Thyroid gland (tissue), 4 donors: ENCODE measurements at regions not wholly inside any gene's neighbourhood (a gene's known extent, or its start where the extent isn't known, plus 50 kb on each side); places are given as distances from the start of the nearest gene placed in this dataset.

Experiments
- DNase-seq, 2 donors: peaks; one replicate each; pipeline ENCODE4 v3.0.0-alpha.2; 2019
- H3K27ac ChIP-seq, 3 donors: fragments of 200-600 bp; sonication (generic); 1 replicate in 2 of 3; 2 replicates in 1 of 3; pipeline ENCODE4 v1.5.1; 2016 to 2019; ENCODE audit warnings: mild to moderate bottlenecking in 1 of 3, moderate library complexity in 1 of 3
- H3K27me3 ChIP-seq: fragments of 200-600 bp; sonication (generic); one replicate; pipeline ENCODE4 v1.5.1; 2019
- H3K36me3 ChIP-seq, 2 donors: fragments of 200-600 bp; sonication (generic); one replicate each; pipeline ENCODE4 v1.5.1; 2016 to 2019
- H3K4me1 ChIP-seq, 2 donors: fragments of 200-600 bp; sonication (generic); one replicate each; pipeline ENCODE4 v1.5.1; 2017 to 2019
- H3K4me3 ChIP-seq, 3 donors: fragments of 200-600 bp; sonication (generic); replicated peaks in 1 of 3; 1 replicate in 2 of 3; 2 replicates in 1 of 3; pipeline ENCODE4 v1.5.1; 2016; ENCODE audit warnings: mild to moderate bottlenecking in 1 of 3
- H3K9me3 ChIP-seq: fragments of 200-600 bp; sonication (generic); one replicate; pipeline ENCODE4 v1.5.1; 2017
- POLR2A ChIP-seq, 2 donors: fragments of 450-650 bp; IDR thresholded peaks; one replicate each; pipeline ENCODE4 v1.6.1; 2017; ENCODE audit warnings: antibody characterized with exemption in 2 of 2, mild to moderate bottlenecking in 2 of 2, moderate library complexity in 1 of 2
- WGBS, 2 donors: methylation state at CpG; one replicate each; pipeline ENCODE4 v1.1.5; 2017; 5-methylcytosine and 5-hydroxymethylcytosine counted together
- intact Hi-C: fragments of 100-400 bp; cut with DNase I; formaldehyde crosslinking; loops from one replicate; pipeline ENCODE4 v1.15.1; 2023
- TF ChIP-seq, protein P1 (sequence below), 6 experiments: fragments of 200-600 bp in 3 of 6; fragments of 450-650 bp in 3 of 6; sonication (generic) in 3 of 6; IDR thresholded peaks; one replicate each; pipeline ENCODE4 v1.5.1; 2016 to 2019; ENCODE audit warnings: antibody characterized with exemption in 6 of 6, mild to moderate bottlenecking in 2 of 6, inconsistent platforms in 1 of 6, moderate library complexity in 1 of 6

GRCh38 chr6:81570681-81571080 is 181.8 kb downstream of the TENT5A start:
- DNase-seq: no peak
- WGBS, 2 donors: 84 to 88% methylated on average over 1 of the region's 1 CpG
- no peaks in the 10 kb centered on the region for H3K4me1 ChIP-seq
- H3K4me3 ChIP-seq: no peak overlapping the region
- intact Hi-C loops: no loop called here
- no peaks in the 10 kb centered on the region for H3K27me3 ChIP-seq
- TF ChIP-seq, protein P1, sequence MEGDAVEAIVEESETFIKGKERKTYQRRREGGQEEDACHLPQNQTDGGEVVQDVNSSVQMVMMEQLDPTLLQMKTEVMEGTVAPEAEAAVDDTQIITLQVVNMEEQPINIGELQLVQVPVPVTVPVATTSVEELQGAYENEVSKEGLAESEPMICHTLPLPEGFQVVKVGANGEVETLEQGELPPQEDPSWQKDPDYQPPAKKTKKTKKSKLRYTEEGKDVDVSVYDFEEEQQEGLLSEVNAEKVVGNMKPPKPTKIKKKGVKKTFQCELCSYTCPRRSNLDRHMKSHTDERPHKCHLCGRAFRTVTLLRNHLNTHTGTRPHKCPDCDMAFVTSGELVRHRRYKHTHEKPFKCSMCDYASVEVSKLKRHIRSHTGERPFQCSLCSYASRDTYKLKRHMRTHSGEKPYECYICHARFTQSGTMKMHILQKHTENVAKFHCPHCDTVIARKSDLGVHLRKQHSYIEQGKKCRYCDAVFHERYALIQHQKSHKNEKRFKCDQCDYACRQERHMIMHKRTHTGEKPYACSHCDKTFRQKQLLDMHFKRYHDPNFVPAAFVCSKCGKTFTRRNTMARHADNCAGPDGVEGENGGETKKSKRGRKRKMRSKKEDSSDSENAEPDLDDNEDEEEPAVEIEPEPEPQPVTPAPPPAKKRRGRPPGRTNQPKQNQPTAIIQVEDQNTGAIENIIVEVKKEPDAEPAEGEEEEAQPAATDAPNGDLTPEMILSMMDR (IDR thresholded peaks at IDR 0.05): no peak
- no peak for TF ChIP-seq POLR2A (IDR thresholded peaks at IDR 0.05)
- H3K9me3 ChIP-seq: no peaks in the 10 kb centered on the region
- H3K27ac ChIP-seq: no peak overlapping the region
- no peaks in the 10 kb centered on the region for H3K36me3 ChIP-seq

- TF ChIP-seq, protein P1 (IDR thresholded peaks at IDR 0.05): no peak
- TF ChIP-seq POLR2A (IDR thresholded peaks at IDR 0.05): no peak
- H3K4me3 ChIP-seq: no peak overlapping the region
- intact Hi-C loops: no loop called here
- no peaks in the 10 kb centered on the region for H3K9me3 ChIP-seq
- H3K27ac ChIP-seq: no peak overlapping the region
- no peaks in the 10 kb centered on the region for H3K36me3 ChIP-seq
- WGBS, 2 donors: 86 to 87% methylated on average over 2 of the region's 2 CpGs
- H3K27me3 ChIP-seq: no peaks in the 10 kb centered on the region
- DNase-seq: no peak
- no peaks in the 10 kb centered on the region for H3K4me1 ChIP-seq
Observed at GRCh38 chr6:81568973-81569372, 183.5 kb downstream of the TENT5A start.

DNA sequence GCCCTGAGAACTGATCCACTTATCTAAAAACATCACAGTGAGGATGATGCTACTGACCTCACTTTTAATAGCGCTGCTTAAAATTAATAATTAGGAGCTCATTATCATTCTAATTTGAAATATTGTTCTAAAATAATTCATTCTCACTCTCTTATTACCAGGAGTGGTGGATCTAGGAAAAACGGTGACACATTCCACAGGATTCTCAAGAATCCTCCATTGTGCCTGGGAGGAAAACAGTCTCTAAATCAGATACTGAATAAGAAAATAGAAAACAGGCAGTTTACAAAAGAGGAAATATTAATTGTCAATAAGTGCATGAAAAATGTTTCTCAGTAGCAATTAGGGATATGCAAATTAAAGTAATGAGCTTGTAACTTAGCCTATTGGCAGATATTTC is 187.4 kb downstream of the TENT5A start:
- peaks cover 4 to 14% of the 10 kb centered on the region in 2 donors for H3K4me1 ChIP-seq
- H3K27me3 ChIP-seq: no peaks in the 10 kb centered on the region
- intact Hi-C loops: no loop called here
- WGBS, 2 donors: 63 to 71% methylated on average over 2 of the region's 2 CpGs
- H3K36me3 ChIP-seq: no peaks in the 10 kb centered on the region
- TF ChIP-seq, protein P1 (IDR thresholded peaks at IDR 0.05): no peak
- TF ChIP-seq POLR2A (IDR thresholded peaks at IDR 0.05): no peak
- no peaks in the 10 kb centered on the region for H3K9me3 ChIP-seq
- no peak for DNase-seq
- no peak overlapping the region for H3K4me3 ChIP-seq
- no peak overlapping the region for H3K27ac ChIP-seq

DNA sequence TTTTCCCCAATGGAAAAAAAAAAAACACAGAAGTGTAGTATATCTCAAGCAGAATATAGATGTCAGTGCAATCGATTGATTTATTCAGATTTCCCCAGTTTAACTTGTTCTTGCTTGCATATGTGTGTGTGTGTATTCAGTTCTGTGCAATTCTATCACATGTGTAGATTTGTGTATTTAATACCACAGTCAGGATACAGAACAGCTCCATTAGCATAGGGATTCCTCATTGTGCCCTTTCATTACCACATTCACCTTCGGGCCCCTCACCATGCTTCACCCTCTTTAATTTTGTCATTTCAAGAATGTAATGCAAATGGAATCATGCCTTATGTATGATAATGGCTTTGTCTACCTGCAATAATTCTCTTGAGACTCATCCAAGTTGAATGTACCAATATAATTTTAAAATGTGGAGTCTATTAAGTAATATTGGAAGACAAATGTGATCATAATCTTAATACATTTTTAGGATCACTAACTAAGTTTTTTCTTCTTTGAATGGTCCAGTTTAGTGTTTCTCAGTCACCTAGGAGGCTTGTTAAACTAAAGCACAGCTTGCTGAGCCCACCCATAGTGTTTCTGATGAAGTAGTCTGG is 187.9 kb downstream of the TENT5A start:
- H3K27me3 ChIP-seq: no peaks in the 10 kb centered on the region
- DNase-seq: no peak
- H3K4me3 ChIP-seq: no peak overlapping the region
- H3K4me1 ChIP-seq: peaks cover 4 to 14% of the 10 kb centered on the region in 2 donors
- intact Hi-C loops: no loop called here
- H3K36me3 ChIP-seq: no peaks in the 10 kb centered on the region
- TF ChIP-seq, protein P1 (IDR thresholded peaks at IDR 0.05): no peak
- TF ChIP-seq POLR2A (IDR thresholded peaks at IDR 0.05): no peak
- no peaks in the 10 kb centered on the region for H3K9me3 ChIP-seq
- 91 to 94% methylated on average over 2 of the region's 2 CpGs for WGBS, 2 donors
- H3K27ac ChIP-seq: no peak overlapping the region

GRCh38 chr6:81562169-81562568 is 190.3 kb downstream of the TENT5A start:
- Histone ChIP-seq H3K4me3 (no peak overlapping the region), H3K4me1 (peaks cover 4 to 14% of the 10 kb centered on the region in 2 donors), H3K27me3 (no peaks in the 10 kb centered on the region), H3K36me3 (no peaks in the 10 kb centered on the region), H3K9me3 (no peaks in the 10 kb centered on the region), H3K27ac (peak overlapping the region in 1 of 3 donors; percentile 3)
- intact Hi-C loops: no loop called here
- no peak for DNase-seq
- no peak for TF ChIP-seq POLR2A (IDR thresholded peaks at IDR 0.05)
- TF ChIP-seq, protein P1 (IDR thresholded peaks at IDR 0.05): no peak
- WGBS, 2 donors: 17 to 22% methylated on average over 2 of the region's 2 CpGs
